ENCODE measurements at regions not wholly inside any gene's neighbourhood (a gene's known extent, or its start where the extent isn't known, plus 50 kb on each side); places are given as distances from the start of the nearest gene placed in this dataset.
"Not testable (repeated sequence)": the region's sequence is repeated elsewhere in the genome, so short reads cannot be mapped to it uniquely, and the experiment has no call there.

DNA sequence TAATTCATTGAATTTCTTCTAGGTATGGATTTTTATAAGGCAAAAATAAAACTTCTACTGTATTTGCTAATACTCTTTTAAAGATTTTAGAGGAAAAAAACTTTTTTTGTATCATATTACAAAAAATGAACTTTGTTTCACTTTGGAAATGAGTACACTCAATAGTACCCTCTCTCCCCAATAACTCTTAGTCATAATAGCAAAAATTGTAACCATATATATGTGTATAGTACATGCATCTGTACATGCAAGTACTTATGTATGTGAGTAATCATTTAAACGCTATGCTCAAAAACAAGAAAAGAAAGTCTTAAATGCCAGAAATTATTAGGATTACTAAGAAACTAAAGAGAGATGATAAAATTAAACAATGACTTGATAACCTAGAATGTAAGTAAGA lies 95.9 kb upstream of the HGF start:
- Histone ChIP-seq H3K4me3 (ENCODE audit: low read length) (no peak overlapping the region), H3K36me3 (replicated peaks; ENCODE audit: insufficient read depth, low read length) (no peaks in the 10 kb centered on the region), H3F3A (ENCODE audit: insufficient read depth, low read length) (no peaks in the 10 kb centered on the region), H3K79me2 (ENCODE audit: low read length) (no peaks in the 10 kb centered on the region), H3K27me3 (replicated peaks; ENCODE audit: insufficient read depth, low read length) (no peaks in the 10 kb centered on the region), H3K27ac (ENCODE audit: low read length) (no peak overlapping the region), H3K9me3 (replicated peaks; ENCODE audit: insufficient read depth, low read length) (no peaks in the 10 kb centered on the region), H4K20me1 (ENCODE audit: insufficient read depth, low read length) (no peaks in the 10 kb centered on the region), H2AFZ (ENCODE audit: low read length) (no peak overlapping the region), H3K4me2 (ENCODE audit: low read depth, low read length) (no peak overlapping the region), H3K9me2 (replicated peaks; ENCODE audit: insufficient read depth, low read length) (no peaks in the 10 kb centered on the region), H3K4me1 (ENCODE audit: low read length) (no peaks in the 10 kb centered on the region), H3K9ac (ENCODE audit: low read length) (no peak overlapping the region)
- TF ChIP-seq, protein P1, sequence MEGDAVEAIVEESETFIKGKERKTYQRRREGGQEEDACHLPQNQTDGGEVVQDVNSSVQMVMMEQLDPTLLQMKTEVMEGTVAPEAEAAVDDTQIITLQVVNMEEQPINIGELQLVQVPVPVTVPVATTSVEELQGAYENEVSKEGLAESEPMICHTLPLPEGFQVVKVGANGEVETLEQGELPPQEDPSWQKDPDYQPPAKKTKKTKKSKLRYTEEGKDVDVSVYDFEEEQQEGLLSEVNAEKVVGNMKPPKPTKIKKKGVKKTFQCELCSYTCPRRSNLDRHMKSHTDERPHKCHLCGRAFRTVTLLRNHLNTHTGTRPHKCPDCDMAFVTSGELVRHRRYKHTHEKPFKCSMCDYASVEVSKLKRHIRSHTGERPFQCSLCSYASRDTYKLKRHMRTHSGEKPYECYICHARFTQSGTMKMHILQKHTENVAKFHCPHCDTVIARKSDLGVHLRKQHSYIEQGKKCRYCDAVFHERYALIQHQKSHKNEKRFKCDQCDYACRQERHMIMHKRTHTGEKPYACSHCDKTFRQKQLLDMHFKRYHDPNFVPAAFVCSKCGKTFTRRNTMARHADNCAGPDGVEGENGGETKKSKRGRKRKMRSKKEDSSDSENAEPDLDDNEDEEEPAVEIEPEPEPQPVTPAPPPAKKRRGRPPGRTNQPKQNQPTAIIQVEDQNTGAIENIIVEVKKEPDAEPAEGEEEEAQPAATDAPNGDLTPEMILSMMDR (IDR thresholded peaks at IDR 0.05; ENCODE audit: low read length) = no peak
- TF ChIP-seq EZH2phosphoT487 (IDR thresholded peaks at IDR 0.05; ENCODE audit: low read length) (no peak), EZH2 (optimal IDR thresholded peaks at IDR 0.05; ENCODE audit: low read depth, low read length) (no peak)
- DNase-seq = no peak

DNA sequence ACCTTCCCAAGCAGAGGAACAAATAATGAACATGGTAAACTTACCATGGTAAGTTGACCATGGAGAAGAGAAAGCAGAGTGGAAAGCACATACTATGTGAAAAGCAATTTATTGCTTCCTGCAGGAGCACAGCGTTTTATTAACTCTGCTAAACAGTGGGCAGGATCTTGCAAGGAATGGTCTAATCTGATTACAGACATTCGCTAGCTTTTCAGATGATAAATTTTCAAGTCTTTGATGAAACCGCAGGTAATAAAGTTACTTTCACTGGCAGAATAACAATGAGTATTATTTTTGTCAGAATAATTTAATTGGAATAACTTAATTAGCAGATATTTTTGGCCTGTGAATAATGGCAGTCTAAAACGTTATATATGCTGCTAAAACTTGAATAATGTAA lies 89.6 kb upstream of the HGF start:
- H4K20me1 ChIP-seq (ENCODE audit: insufficient read depth, low read length) = no peaks in the 10 kb centered on the region
- no peaks in the 10 kb centered on the region for H3K27me3 ChIP-seq (replicated peaks; ENCODE audit: insufficient read depth, low read length)
- H3K27ac ChIP-seq (ENCODE audit: low read length) = no peak overlapping the region
- no peaks in the 10 kb centered on the region for H3K9me3 ChIP-seq (replicated peaks; ENCODE audit: insufficient read depth, low read length)
- H3F3A ChIP-seq (ENCODE audit: insufficient read depth, low read length) = no peaks in the 10 kb centered on the region
- H3K9ac ChIP-seq (ENCODE audit: low read length) = no peak overlapping the region
- H3K4me2 ChIP-seq (ENCODE audit: low read depth, low read length) = no peak overlapping the region
- DNase-seq = no peak
- TF ChIP-seq EZH2phosphoT487 (IDR thresholded peaks at IDR 0.05; ENCODE audit: low read length) = no peak
- TF ChIP-seq, protein P1 (IDR thresholded peaks at IDR 0.05; ENCODE audit: low read length) = no peak
- H3K79me2 ChIP-seq (ENCODE audit: low read length) = no peaks in the 10 kb centered on the region
- no peaks in the 10 kb centered on the region for H3K4me1 ChIP-seq (ENCODE audit: low read length)
- no peaks in the 10 kb centered on the region for H3K36me3 ChIP-seq (replicated peaks; ENCODE audit: insufficient read depth, low read length)
- no peak overlapping the region for H2AFZ ChIP-seq (ENCODE audit: low read length)
- no peaks in the 10 kb centered on the region for H3K9me2 ChIP-seq (replicated peaks; ENCODE audit: insufficient read depth, low read length)
- no peak overlapping the region for H3K4me3 ChIP-seq (ENCODE audit: low read length)

DNA sequence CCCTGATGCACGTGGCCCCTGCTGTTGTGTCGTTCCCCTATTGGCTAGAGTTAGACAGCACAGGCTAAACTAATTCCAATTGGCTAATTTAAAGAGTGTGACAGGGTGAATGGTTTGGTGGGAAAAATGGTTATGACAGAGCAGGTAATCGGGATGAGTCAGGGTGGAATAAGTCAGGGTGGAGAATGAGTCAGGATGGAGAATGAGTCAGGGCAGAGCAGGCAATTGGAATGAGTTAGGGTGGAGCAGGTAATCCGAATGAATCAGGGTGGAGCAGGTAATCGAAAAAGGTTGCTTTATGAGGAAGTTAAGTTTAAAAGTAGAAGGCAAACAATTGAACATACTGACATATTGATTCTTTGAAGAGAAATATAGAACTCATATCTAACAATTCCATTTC lies 89.0 kb upstream of the HGF start:
- H3F3A ChIP-seq (ENCODE audit: insufficient read depth, low read length); H3K4me1 ChIP-seq (ENCODE audit: low read length); H3K9me3 ChIP-seq (replicated peaks; ENCODE audit: insufficient read depth, low read length); H3K4me3 ChIP-seq (ENCODE audit: low read length); DNase-seq; H3K9ac ChIP-seq (ENCODE audit: low read length); H4K20me1 ChIP-seq (ENCODE audit: insufficient read depth, low read length); H3K27me3 ChIP-seq (replicated peaks; ENCODE audit: insufficient read depth, low read length); H3K79me2 ChIP-seq (ENCODE audit: low read length); H3K9me2 ChIP-seq (replicated peaks; ENCODE audit: insufficient read depth, low read length); H2AFZ ChIP-seq (ENCODE audit: low read length); H3K4me2 ChIP-seq (ENCODE audit: low read depth, low read length); H3K27ac ChIP-seq (ENCODE audit: low read length); H3K36me3 ChIP-seq (replicated peaks; ENCODE audit: insufficient read depth, low read length): not testable (repeated sequence)

DNA sequence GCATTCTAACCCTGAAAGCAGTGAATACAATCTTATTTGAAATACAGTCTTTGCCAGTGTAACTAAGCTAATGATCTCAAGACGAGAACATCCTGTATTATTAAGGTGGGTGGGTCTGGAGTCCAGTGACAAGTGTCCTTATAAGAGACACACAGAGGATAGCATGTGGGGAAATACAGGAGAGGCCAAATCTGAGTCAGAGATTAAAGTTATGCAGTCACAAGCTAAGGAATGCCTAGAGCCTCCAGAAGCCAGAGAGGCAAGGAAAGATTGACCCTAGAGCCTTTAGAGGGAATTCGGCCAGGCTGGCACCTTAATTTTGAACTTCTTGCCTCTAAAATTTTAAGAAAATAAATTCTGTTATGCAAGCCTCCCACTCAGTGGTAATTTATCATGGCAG lies 87.5 kb upstream of the HGF start:
- Histone ChIP-seq H3K9ac (ENCODE audit: low read length) (no peak overlapping the region), H3K4me1 (ENCODE audit: low read length) (no peaks in the 10 kb centered on the region), H3K27ac (ENCODE audit: low read length) (no peak overlapping the region), H3K79me2 (ENCODE audit: low read length) (no peaks in the 10 kb centered on the region), H3K36me3 (replicated peaks; ENCODE audit: insufficient read depth, low read length) (no peaks in the 10 kb centered on the region), H3K9me3 (replicated peaks; ENCODE audit: insufficient read depth, low read length) (no peaks in the 10 kb centered on the region), H4K20me1 (ENCODE audit: insufficient read depth, low read length) (no peaks in the 10 kb centered on the region), H3F3A (ENCODE audit: insufficient read depth, low read length) (no peaks in the 10 kb centered on the region), H3K4me3 (ENCODE audit: low read length) (no peak overlapping the region), H3K9me2 (replicated peaks; ENCODE audit: insufficient read depth, low read length) (no peaks in the 10 kb centered on the region), H3K27me3 (replicated peaks; ENCODE audit: insufficient read depth, low read length) (no peaks in the 10 kb centered on the region), H2AFZ (ENCODE audit: low read length) (no peak overlapping the region), H3K4me2 (ENCODE audit: low read depth, low read length) (no peak overlapping the region)
- TF ChIP-seq EZH2phosphoT487 (IDR thresholded peaks at IDR 0.05; ENCODE audit: low read length) = no peak
- TF ChIP-seq EZH2 (optimal IDR thresholded peaks at IDR 0.05; ENCODE audit: low read depth, low read length) = no peak
- TF ChIP-seq, protein P1 (IDR thresholded peaks at IDR 0.05; ENCODE audit: low read length) = no peak
- no peak for DNase-seq

Data from MM.1S (cell line).